ENCODE measurements at regions not wholly inside any gene's neighbourhood (a gene's known extent, or its start where the extent isn't known, plus 50 kb on each side); places are given as distances from the start of the nearest gene placed in this dataset.

DNA sequence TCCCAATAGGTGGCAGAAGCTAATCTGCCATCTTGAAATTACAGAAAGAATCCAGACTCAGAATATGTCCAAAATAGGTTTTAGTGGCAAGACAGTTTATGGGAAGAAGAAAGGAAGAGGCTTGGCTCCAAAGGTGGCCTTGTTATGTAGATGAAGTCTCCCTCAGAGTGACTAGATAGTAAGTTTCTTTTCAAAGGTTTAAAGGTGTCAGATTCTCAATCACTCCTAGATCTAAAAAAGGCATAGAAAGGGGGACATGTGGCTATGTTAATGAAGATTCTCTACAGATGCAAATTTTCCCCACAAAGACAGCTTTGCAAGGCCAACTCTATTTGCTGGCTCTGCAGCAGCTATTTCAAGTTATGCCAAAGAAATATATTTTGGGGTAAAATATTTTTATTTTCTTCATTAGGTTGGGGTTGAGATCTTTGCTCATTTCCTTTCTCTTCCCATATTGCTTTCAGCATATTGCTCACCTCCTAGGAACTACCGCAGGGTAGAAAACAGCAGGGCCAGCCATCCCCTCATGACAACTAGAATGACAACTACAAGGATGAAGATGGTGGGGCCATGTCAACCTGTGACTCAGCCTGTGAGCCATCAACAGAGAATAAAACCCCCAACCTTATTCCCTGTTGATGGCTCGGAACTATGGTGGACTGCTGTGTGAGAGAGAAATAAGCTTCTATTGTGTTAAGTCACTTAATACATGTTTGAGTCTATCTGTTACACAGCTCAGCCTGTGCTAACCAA, 274.0 kb upstream of the GALNT17 start (continued):
- TF ChIP-seq SIN3A (conservative IDR thresholded peaks at IDR 0.05 in 1 of 2, IDR thresholded peaks at IDR 0.05 in 1 of 2; ENCODE audit: low read depth in 1 of 2, low read length in 2 of 2) = no peak
- TF ChIP-seq ZNF274 (IDR thresholded peaks at IDR 0.05; ENCODE audit: borderline replicate concordance, extremely low read depth, low read length) = no peak
- TF ChIP-seq, protein P1, sequence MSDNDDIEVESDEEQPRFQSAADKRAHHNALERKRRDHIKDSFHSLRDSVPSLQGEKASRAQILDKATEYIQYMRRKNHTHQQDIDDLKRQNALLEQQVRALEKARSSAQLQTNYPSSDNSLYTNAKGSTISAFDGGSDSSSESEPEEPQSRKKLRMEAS (IDR thresholded peaks at IDR 0.05) = peak; percentile 37; the same call in 1 of the 2 replicates

All from H1 (cell line).